GM21576 (cell line): ENCODE measurements at regions not wholly inside any gene's neighbourhood (a gene's known extent, or its start where the extent isn't known, plus 50 kb on each side); places are given as distances from the start of the nearest gene placed in this dataset.

Experiments used
- ATAC-seq: cut with Tn5 transposase; IDR thresholded peaks from one replicate; pipeline ENCODE4 v1.9.1; 2021; ENCODE audit warnings: mild to moderate bottlenecking, moderate library complexity; ENCODE audit not compliant: unreplicated experiment

DNA sequence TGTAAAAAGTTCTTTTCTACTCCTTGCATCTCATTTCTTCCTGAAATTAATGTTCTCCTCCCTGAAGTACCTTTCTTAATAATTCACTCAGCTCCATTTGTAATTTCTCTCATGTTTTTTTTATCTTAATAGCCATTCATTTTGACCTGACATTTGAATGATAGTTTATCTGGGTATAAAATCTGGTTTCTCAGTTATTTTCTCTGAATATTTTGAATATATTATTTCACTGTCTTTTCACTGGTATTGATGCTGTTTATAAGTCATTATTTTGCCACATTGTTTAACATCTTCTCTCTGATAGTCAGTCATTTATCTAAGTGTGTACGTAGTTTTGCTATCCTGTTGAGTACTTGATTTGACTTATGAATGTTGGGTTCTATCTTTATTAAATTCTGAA lies 68.8 kb upstream of the ARHGAP18 start:
- no peak for ATAC-seq

GRCh38 chr6:129777371-129777770 lies 67.4 kb upstream of the ARHGAP18 start:
- ATAC-seq, result no peak

DNA sequence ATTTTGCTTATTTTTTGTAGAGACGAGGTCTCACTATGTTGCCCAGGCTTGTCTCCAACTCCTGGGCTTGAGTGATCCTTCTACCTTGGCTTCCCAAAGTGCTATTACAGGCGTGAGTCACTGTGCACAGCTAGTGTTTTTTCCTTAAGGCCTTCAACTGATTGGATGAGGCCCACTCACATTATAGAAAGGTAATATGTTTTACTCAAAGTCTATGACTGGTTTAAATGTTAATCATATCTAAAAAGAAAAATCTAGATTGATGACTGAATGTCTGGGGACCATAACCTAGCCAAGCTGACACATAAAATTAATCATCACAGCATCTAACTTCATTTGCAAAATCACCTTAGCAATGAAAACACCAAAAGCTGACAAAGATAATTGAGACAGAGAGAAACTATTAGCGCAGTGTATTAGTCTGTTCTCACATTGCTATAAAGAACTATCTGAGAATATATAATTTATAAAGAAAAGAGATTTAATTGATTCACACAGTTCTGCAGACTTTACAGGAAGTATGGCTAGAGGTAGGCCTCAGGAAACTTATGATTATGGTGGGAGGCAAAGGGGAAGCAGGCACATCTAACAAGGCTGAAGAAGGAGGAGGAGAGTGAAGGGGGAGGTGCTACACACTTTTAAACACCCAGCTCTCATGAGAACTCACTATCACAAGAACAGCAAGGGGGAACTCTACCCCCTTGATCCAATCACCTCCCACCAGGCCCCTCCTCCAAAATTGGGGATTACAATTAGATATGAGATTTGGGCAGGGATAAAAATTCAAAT lies 66.8 kb upstream of the ARHGAP18 start:
- ATAC-seq, result no peak

- peak; percentile 64 for ATAC-seq
These were observed 64.9 kb upstream of the ARHGAP18 start for GRCh38 chr6:129774697-129775447.

- ATAC-seq, result no peak
These were observed 63.3 kb upstream of the ARHGAP18 start for GRCh38 chr6:129773304-129773703.

- ATAC-seq, result no peak
These were observed 61.7 kb upstream of the ARHGAP18 start for GRCh38 chr6:129771678-129772077.

DNA sequence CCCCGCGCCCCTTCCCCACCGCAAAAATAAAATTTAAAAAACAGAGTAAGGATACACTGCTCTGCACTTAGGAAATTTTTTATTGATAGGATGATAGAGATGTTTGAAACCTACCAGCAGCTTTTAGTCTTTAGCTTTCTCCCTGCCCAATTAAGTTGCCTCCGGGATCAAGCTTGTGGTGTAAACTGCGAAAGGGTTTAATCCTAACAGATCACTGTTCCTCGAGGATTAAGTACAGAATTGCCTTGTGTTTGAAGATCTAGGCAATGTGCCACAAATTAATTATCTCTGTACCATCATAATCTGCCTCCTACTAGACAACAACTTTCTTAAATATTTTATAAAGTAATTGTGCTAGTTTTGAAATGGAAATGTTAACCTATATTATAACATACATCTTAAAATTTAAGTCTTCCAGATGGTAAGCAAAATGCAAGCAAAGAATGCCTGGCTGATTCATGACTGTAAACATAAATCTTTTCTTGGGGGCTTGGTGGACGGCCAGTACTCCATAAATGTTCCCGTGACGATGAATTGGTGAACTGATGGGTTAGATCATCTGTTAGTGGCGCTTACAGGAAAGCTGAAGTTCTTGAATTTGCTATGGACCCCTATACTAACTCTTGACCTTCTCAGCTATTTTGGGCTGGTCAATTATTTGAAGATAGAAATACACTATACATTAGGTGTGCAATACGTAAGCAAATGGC lies 58.0 kb upstream of the ARHGAP18 start:
- no peak for ATAC-seq

DNA sequence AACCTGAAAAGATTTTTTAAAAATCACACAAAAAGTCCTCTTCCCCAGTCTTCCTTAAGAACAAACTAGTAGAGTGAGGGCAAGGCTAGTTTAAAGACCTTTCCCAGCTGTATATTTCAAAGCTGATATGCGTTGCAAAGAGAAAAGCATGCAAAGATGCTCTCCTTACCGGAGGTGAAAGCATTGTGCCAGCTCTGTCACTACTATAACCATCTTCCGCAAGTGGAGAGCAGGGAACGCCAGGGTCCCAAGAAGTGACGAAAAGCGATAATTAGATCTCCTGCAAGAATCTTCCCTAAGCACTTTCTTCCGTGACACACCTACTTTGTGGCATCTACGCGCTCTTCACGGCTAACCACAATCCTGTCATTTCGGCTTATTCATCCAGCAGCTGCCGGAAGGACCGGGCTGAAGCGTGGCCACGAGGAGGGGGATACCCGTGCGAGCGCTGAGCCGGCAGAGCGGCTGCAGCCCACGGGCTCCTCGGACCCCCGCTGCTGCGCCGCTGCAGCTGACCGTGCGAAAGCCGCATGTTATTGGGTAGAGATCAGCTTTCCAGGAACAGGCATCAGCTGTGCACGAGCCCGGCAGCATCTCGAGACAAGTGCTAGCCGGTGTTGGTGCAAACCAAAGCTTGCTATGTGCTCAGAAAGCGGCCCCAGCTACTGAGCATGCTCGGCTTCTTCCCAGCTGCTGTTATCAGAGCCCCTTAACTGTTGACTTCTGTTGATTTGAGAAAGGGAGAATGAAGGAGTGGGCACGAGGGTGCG lies 57.2 kb upstream of the ARHGAP18 start:
- ATAC-seq, result peak; percentile 88

GRCh38 chr6:129764761-129765407 lies 54.9 kb upstream of the ARHGAP18 start:
- ATAC-seq, result no peak

- ATAC-seq, result no peak
These were observed 50.0 kb upstream of the ARHGAP18 start for GRCh38 chr6:129759796-129760605.
